ENCODE measurements at regions not wholly inside any gene's neighbourhood (a gene's known extent, or its start where the extent isn't known, plus 50 kb on each side); places are given as distances from the start of the nearest gene placed in this dataset.
A peak's percentile ranks its signal among the peaks of the same experiment; 100 is the strongest.

DNA sequence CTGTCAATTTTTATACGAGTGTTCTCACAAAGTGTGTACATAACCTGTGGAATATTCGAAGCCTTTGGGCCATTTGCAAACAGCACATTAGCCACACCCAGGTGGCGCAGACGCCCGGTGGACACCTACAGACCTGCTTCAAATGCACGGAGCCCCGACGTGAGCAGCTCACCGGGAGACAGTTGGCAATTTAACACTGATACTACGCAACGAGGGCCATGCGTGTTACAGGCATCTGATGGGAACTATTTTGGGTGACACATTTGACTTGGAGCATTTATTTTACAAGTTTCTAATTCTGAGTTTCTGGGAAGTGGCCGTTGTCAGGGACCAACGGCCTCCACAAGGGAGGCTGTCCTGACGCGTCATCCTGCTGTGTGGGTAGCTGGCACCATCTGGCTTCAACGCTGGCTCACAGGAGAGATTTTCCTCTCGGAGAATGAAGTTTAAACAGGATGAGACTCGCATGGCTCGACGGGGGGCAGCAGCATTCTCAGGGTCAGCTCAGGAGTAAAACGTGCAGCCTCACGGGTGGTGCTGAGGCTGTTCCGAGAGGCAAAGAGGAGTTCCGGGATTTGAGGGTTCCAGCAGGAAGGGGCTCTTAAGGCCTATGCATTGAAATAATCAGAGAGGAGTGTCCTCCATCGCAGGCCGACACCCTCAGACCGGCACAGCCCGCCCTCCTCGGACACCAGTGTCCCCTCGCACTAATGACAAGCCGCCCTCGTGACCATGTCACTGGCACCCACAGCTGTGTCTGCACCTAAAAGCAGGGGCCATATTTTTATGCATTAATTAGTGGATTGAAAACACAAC, 207.4 kb downstream of the DLL1 start:
- DNase-seq = no peak

- DNase-seq = no peak
Observed at GRCh38 chr6:170082531-170083187, 208.2 kb downstream of the DLL1 start.

DNA sequence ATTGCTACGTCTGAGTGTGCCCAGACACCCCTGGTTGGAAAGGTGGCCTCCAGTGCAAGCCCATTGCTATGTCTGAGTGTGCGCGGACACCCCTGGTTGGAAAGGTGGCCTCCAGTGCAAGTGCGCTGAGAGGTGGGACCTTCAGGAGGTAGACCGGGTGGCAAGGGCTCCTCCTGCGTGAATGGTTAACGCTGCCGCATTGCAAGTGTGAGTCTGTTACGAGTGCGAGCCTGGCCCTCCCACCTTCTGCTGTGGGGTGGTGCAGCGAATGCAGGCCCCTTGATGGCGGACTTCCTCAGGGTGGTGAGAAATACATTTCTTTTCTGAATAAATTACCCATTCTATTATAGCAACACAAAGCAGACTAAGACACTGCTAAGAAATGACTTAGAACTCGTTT, 208.8 kb downstream of the DLL1 start:
- DNase-seq = no peak

GRCh38 chr6:170081556-170081955, 209.3 kb downstream of the DLL1 start:
- DNase-seq = no peak

GRCh38 chr6:170080828-170081371, 210.0 kb downstream of the DLL1 start:
- DNase-seq = no peak

GRCh38 chr6:170080169-170080827, 210.6 kb downstream of the DLL1 start:
- DNase-seq = no peak

- no peak for DNase-seq
Observed at GRCh38 chr6:170076466-170077165, 214.3 kb downstream of the DLL1 start.

GRCh38 chr6:170075659-170076223, 215.1 kb downstream of the DLL1 start:
- no peak for DNase-seq

DNA sequence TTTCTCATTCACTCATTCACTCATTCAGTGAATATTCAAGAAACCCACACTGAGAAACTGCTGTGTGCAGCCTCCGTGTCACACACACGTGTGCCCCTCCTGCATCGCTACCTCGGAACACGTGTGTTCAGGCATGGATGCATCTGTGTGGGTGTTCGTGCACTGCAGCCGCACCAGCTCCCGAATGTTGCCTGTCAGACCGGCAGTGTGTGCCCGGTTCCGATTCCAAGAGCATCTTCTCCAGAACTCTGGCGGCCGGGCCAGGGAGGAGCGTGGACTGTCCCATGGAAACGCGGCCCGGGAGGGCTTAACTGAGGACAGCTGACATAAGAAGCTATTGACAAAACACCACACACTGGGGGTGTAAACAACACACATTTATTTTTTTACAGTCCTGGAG, 216.0 kb downstream of the DLL1 start:
- DNase-seq = no peak

DNA sequence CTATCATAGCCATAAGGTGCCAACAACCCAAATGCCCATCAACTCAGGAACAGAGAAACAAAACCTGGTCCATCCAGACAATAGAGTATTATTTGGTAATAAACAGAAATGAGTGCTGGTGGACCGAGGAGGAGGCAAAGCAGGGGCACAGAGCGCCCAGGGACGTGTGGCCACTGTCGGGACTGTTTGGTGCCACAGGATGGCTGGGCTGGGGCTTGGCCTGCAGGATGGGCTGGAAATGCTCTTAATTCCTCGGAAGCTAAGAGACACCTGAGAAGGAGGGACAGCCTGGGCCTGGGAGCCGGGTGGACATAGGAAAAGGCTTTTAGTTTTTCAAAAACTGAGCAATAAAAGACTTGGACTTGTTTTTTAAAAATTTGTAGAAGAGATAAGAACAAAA, 216.4 kb downstream of the DLL1 start:
- no peak for DNase-seq

DNA sequence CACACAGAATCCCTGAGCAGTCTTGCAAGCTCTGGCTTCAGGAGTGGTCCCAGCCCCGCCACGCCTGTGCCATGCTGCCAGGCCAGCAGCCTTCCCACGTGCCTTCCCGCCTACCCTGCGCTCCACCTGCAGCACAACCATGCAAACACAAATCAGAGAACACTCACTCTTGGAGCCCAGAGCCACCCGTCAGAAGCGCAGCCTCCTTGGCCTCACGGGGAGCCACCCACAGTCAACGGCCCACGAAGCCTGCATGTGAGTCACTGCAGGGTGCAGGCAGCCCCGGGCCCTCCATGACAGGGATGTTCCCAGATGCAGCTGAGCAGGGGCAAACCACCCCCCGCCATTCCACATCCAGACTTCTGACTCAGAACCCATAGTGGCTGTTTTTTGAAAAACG, 217.0 kb downstream of the DLL1 start:
- peak; percentile 43 for DNase-seq

- DNase-seq = no peak
Observed at GRCh38 chr6:170072246-170072645, 218.6 kb downstream of the DLL1 start.

- DNase-seq = no peak
Observed at GRCh38 chr6:170069611-170070010, 221.3 kb downstream of the DLL1 start.

- no peak for DNase-seq
Observed at GRCh38 chr6:170068496-170068895, 222.4 kb downstream of the DLL1 start.

- no peak for DNase-seq
Observed at GRCh38 chr6:170067923-170068360, 222.9 kb downstream of the DLL1 start.

GRCh38 chr6:170067181-170067641, 223.7 kb downstream of the DLL1 start:
- DNase-seq = no peak

- no peak for DNase-seq
Observed at GRCh38 chr6:170066679-170067078, 224.2 kb downstream of the DLL1 start.

- DNase-seq = no peak
Observed at GRCh38 chr6:170063851-170064602, 226.9 kb downstream of the DLL1 start.

DNA sequence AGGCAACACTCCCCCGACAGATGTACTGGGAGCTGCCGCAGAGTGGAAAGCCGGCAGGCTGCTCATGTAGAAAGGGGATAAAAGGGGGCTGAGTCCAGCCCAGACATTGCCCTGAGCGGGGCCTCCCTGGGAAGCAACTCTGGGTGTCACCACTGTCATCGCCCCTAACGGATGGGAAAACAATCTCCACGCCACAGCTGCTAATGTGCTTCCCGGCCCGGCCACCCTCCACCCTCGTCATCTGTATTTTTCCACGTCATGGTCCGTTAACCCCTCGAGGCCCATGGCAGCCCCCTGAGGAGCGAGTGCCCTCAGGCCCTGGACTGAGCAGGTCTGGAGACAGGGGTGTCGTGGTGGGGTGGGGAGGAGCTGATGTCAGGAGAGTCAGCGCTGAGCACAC, 227.4 kb downstream of the DLL1 start:
- no peak for DNase-seq

- DNase-seq = no peak
Observed at GRCh38 chr6:170062915-170063241, 228.0 kb downstream of the DLL1 start.

DNA sequence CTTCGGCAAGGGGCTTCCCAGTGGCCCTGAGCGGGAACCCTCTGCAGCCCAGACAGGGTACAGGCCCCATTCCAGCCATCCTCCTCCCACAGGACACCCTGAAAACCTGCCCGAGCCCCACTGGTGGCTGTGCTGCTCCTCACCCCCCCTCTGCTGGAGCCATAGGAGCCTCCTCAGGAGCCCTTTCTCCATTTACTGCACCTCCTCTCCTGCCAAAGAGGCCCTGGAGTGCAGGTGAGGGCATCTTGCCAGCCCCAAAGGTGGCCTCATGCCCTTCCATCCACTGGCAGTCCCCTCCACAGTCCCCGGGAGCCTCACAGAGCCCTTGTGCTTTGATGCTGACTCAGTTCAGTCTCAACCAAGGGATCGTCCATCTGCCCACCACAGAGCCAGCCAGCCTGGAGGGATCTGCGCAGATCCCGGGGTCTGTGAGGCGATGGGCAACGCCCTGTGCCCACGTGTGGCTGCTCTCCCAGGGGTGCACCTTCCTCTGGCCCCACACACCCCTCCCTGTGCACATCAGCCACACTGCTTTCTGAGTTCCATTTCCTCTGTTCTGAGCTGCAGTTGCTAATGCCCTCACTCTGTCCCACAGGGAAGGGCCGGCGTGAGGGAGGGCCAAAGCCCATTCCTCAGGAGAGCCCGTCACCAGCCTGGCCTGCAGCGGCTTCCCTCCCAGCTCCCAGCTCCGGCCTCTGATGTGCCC, 228.5 kb downstream of the DLL1 start:
- no peak for DNase-seq
